Breast epithelium (tissue), 3 donors: ENCODE measurements at regions not wholly inside any gene's neighbourhood (a gene's known extent, or its start where the extent isn't known, plus 50 kb on each side); places are given as distances from the start of the nearest gene placed in this dataset.

Experiments used
- POLR2A ChIP-seq: fragments of 450-650 bp; IDR thresholded peaks from one replicate; pipeline ENCODE4 v1.6.1; 2016; ENCODE audit warnings: antibody characterized with exemption, mild to moderate bottlenecking, moderate library complexity
- POLR2AphosphoS5 ChIP-seq, 3 donors: sonication (generic); formaldehyde crosslinking; IDR thresholded peaks; one replicate each; pipeline ENCODE4 v1.6.1; 2017; ENCODE audit warnings: antibody characterized with exemption in 3 of 3
- TF ChIP-seq, protein P1 (sequence below), 3 donors: fragments of 450-650 bp; IDR thresholded peaks; one replicate each; pipeline ENCODE4 v1.5.1; 2016 to 2017; ENCODE audit warnings: antibody characterized with exemption in 3 of 3, mild to moderate bottlenecking in 3 of 3, moderate library complexity in 3 of 3

DNA sequence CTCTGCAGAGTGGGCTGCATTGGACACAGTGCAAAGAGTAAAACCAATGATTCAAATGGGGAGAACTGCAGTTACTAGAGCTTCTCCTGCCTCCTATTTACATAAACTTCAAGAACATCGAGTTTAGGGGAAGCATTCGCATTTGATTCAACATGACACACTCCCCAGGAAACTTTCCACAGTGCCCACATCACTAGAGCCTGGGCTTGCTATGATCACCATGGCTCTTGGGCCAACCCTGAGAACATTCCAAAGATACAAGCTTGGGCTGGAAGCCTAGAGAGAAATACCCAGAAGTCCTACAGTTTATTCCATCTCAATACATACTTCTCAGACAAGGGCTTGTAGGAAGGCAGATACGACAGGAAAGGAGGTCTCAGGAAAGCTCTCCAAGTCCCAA is 337.9 kb downstream of the CD83 start:
- TF ChIP-seq, protein P1, sequence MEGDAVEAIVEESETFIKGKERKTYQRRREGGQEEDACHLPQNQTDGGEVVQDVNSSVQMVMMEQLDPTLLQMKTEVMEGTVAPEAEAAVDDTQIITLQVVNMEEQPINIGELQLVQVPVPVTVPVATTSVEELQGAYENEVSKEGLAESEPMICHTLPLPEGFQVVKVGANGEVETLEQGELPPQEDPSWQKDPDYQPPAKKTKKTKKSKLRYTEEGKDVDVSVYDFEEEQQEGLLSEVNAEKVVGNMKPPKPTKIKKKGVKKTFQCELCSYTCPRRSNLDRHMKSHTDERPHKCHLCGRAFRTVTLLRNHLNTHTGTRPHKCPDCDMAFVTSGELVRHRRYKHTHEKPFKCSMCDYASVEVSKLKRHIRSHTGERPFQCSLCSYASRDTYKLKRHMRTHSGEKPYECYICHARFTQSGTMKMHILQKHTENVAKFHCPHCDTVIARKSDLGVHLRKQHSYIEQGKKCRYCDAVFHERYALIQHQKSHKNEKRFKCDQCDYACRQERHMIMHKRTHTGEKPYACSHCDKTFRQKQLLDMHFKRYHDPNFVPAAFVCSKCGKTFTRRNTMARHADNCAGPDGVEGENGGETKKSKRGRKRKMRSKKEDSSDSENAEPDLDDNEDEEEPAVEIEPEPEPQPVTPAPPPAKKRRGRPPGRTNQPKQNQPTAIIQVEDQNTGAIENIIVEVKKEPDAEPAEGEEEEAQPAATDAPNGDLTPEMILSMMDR (IDR thresholded peaks at IDR 0.05), result no peak
- TF ChIP-seq POLR2A (no peak), POLR2AphosphoS5 (IDR thresholded peaks at IDR 0.05) (no peak)
